GM18511 (cell line): ENCODE measurements at regions not wholly inside any gene's neighbourhood (a gene's known extent, or its start where the extent isn't known, plus 50 kb on each side); places are given as distances from the start of the nearest gene placed in this dataset.

Experiments
- ATAC-seq: cut with Tn5 transposase; IDR thresholded peaks from one replicate; pipeline ENCODE4 v1.9.1; 2021; ENCODE audit warnings: mild to moderate bottlenecking, moderate library complexity; ENCODE audit not compliant: unreplicated experiment

- ATAC-seq, result no peak
These were observed 213.7 kb upstream of the NR4A3 start for GRCh38 chr9:99607842-99608448.

- ATAC-seq, result no peak
These were observed 207.3 kb upstream of the NR4A3 start for GRCh38 chr9:99614341-99614740.

GRCh38 chr9:99621040-99621439, 200.6 kb upstream of the NR4A3 start:
- ATAC-seq, result no peak

- no peak for ATAC-seq
These were observed 199.0 kb upstream of the NR4A3 start for GRCh38 chr9:99622679-99623078.

- ATAC-seq, result no peak
These were observed 197.8 kb upstream of the NR4A3 start for GRCh38 chr9:99623780-99624364.

GRCh38 chr9:99624499-99625233, 197.0 kb upstream of the NR4A3 start:
- ATAC-seq, result no peak

- no peak for ATAC-seq
These were observed 195.3 kb upstream of the NR4A3 start for GRCh38 chr9:99626426-99626825.

GRCh38 chr9:99628285-99628684, 193.4 kb upstream of the NR4A3 start:
- ATAC-seq, result no peak

- no peak for ATAC-seq
These were observed 192.7 kb upstream of the NR4A3 start for GRCh38 chr9:99628849-99629620.

- no peak for ATAC-seq
These were observed 189.2 kb upstream of the NR4A3 start for GRCh38 chr9:99632349-99633038.

- no peak for ATAC-seq
These were observed 188.4 kb upstream of the NR4A3 start for GRCh38 chr9:99633265-99633664.

- ATAC-seq, result no peak
These were observed 187.5 kb upstream of the NR4A3 start for GRCh38 chr9:99634186-99634585.

- no peak for ATAC-seq
These were observed 186.7 kb upstream of the NR4A3 start for GRCh38 chr9:99635032-99635431.

GRCh38 chr9:99637641-99638040, 184.0 kb upstream of the NR4A3 start:
- no peak for ATAC-seq

GRCh38 chr9:99638971-99639370, 182.7 kb upstream of the NR4A3 start:
- ATAC-seq, result no peak

- ATAC-seq, result no peak
These were observed 174.1 kb upstream of the NR4A3 start for GRCh38 chr9:99647604-99648003.

- no peak for ATAC-seq
These were observed 171.4 kb upstream of the NR4A3 start for GRCh38 chr9:99650187-99650874.

GRCh38 chr9:99660191-99660636, 161.5 kb upstream of the NR4A3 start:
- ATAC-seq, result peak; percentile 94

- no peak for ATAC-seq
These were observed 158.4 kb upstream of the NR4A3 start for GRCh38 chr9:99663297-99663696.

GRCh38 chr9:99663856-99664255, 157.8 kb upstream of the NR4A3 start:
- ATAC-seq, result no peak
